HepG2 (cell line): ENCODE measurements at regions not wholly inside any gene's neighbourhood (a gene's known extent, or its start where the extent isn't known, plus 50 kb on each side); places are given as distances from the start of the nearest gene placed in this dataset.

Experiments
- CREB1 ChIP-seq, 2 experiments: fragments of 450-650 bp in 1 of 2; IDR thresholded peaks; 2 replicates each; pipeline ENCODE4 v1.6.1; 2016 to 2017; ENCODE audit warnings: control low read depth in 1 of 2, mild to moderate bottlenecking in 1 of 2, missing compliant biosample characterization in 1 of 2, missing genetic modification characterization in 1 of 2
- CTCF ChIP-seq: sonication (generic); formaldehyde crosslinking; IDR thresholded peaks from 2 replicates; pipeline ENCODE4 v1.5.0; 2020; ENCODE audit warnings: mild to moderate bottlenecking, missing genetic modification reagents, moderate library complexity
- EZH2 ChIP-seq: conservative IDR thresholded peaks from 2 replicates; pipeline ENCODE4 v1.6.1; 2012; ENCODE audit warnings: mild to moderate bottlenecking, low read depth, low read length, moderate library complexity
- MAFK ChIP-seq, 2 experiments: IDR thresholded peaks in 1 of 2; conservative IDR thresholded peaks in 1 of 2; 2 replicates each; pipeline ENCODE4 v1.6.1; 2011; ENCODE audit warnings: improper control_type of control experiment in 2 of 2, low read length in 2 of 2
- MAZ ChIP-seq, 2 experiments: sonication (generic) in 1 of 2; formaldehyde crosslinking in 1 of 2; IDR thresholded peaks; 2 replicates each; pipeline versions ENCODE4 v1.5.0 to v1.6.1; 2012 to 2020; ENCODE audit warnings: low read depth in 2 of 2, mild to moderate bottlenecking in 2 of 2, borderline replicate concordance in 1 of 2, improper control_type of control experiment in 1 of 2, low read length in 1 of 2, missing genetic modification reagents in 1 of 2, moderate library complexity in 1 of 2
- PBX3 ChIP-seq: sonication (generic); formaldehyde crosslinking; IDR thresholded peaks from 2 replicates; pipeline ENCODE4 v1.8.1; 2023; ENCODE audit warnings: missing genetic modification reagents, inconsistent platforms, borderline replicate concordance
- ZBTB44 ChIP-seq: sonication (generic); formaldehyde crosslinking; IDR thresholded peaks from 2 replicates; pipeline ENCODE4 v1.4.0; 2020; ENCODE audit warnings: missing genetic modification reagents
- ZNF407 ChIP-seq: sonication (generic); formaldehyde crosslinking; IDR thresholded peaks from one replicate; pipeline ENCODE4 v1.5.1; 2020; ENCODE audit warnings: mild to moderate bottlenecking, missing genetic modification reagents; ENCODE audit errors: not compliant biosample characterization
- ZSCAN30 ChIP-seq: sonication (generic); formaldehyde crosslinking; IDR thresholded peaks from 2 replicates; pipeline ENCODE4 v1.5.0; 2020; ENCODE audit warnings: mild to moderate bottlenecking, missing genetic modification reagents
- ZZZ3 ChIP-seq: sonication (generic); formaldehyde crosslinking; IDR thresholded peaks from 2 replicates; pipeline ENCODE4 v1.4.0; 2020; ENCODE audit warnings: missing genetic modification reagents, mild to moderate bottlenecking, borderline replicate concordance

- TF ChIP-seq CTCF (CRISPR knock-in tag) (no peak), EZH2 (no peak), ZBTB44 (CRISPR knock-in tag) (no peak), PBX3 (no peak), CREB1 (IDR thresholded peaks at IDR 0.05) (no peak), CREB1 (CRISPR knock-in tag; IDR thresholded peaks at IDR 0.05) (no peak), MAZ (IDR thresholded peaks at IDR 0.05; ENCODE audit: borderline replicate concordance, low read depth, low read length) (no peak), MAZ (CRISPR knock-in tag; IDR thresholded peaks at IDR 0.05; ENCODE audit: low read depth) (no peak), ZZZ3 (CRISPR knock-in tag) (no peak), ZSCAN30 (CRISPR knock-in tag) (no peak), MAFK (conservative IDR thresholded peaks at IDR 0.05 in 1 of 2, IDR thresholded peaks at IDR 0.05 in 1 of 2; ENCODE audit: low read length in 2 of 2) (no peak), ZNF407 (CRISPR knock-in tag) (no peak)
These were observed 146.9 kb upstream of the IER5L start for GRCh38 chr9:129324808-129325502.
